LNCaP clone FGC (cell line): ENCODE measurements at regions not wholly inside any gene's neighbourhood (a gene's known extent, or its start where the extent isn't known, plus 50 kb on each side); places are given as distances from the start of the nearest gene placed in this dataset.
A peak's percentile ranks its signal among the peaks of the same experiment; 100 is the strongest.

Experiments
- DNase-seq: peaks from one replicate; pipeline ENCODE4 v3.0.0-alpha.2; 2011; ENCODE audit warnings: low read depth
- H3K4me3 ChIP-seq: 2 replicates; pipeline ENCODE4 v1.5.1; 2011; ENCODE audit warnings: mild to moderate bottlenecking, low read depth, low read length, control low read depth
- TF ChIP-seq, protein P1 (sequence below): IDR thresholded peaks from 2 replicates; pipeline ENCODE4 v1.5.1; 2012; ENCODE audit warnings: mild to moderate bottlenecking; ENCODE audit not compliant: control insufficient read depth, insufficient read depth; ENCODE audit errors: extremely low read depth

DNA sequence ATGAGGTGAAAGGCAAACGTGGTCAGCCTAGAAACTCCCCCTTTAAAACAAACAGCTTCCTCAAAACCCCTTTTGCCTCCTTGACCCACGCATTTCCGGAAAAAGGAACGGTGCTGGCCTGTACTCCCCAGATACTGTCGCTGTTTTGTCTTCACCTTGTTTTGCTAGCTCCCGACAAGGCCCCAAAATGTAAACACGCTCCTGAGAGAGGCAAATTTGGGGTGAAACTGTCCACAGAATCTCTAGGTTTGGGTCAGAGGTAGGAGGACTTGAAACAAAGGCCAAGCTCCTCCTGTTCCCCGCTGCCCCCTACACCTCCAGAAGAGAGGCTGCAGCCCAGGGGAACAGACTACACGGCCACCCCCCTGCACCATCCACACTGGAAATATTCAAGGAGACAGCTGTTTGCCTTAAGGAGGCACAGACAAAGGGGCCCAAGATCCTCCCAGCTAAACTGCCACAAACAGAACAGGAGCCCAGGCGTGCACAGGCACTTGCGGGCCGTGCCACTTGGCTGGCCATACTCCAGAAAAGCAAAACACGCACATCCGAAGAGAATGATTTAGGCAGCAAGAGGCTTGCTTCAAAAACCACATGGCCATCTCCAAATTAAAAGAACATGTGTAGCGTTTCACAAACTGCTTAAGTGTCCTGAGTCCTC is 160.5 kb upstream of the GRK3 start:
- H3K4me3 ChIP-seq, result peak overlapping the region; percentile 73
- peak; percentile 10 for DNase-seq
- TF ChIP-seq, protein P1, sequence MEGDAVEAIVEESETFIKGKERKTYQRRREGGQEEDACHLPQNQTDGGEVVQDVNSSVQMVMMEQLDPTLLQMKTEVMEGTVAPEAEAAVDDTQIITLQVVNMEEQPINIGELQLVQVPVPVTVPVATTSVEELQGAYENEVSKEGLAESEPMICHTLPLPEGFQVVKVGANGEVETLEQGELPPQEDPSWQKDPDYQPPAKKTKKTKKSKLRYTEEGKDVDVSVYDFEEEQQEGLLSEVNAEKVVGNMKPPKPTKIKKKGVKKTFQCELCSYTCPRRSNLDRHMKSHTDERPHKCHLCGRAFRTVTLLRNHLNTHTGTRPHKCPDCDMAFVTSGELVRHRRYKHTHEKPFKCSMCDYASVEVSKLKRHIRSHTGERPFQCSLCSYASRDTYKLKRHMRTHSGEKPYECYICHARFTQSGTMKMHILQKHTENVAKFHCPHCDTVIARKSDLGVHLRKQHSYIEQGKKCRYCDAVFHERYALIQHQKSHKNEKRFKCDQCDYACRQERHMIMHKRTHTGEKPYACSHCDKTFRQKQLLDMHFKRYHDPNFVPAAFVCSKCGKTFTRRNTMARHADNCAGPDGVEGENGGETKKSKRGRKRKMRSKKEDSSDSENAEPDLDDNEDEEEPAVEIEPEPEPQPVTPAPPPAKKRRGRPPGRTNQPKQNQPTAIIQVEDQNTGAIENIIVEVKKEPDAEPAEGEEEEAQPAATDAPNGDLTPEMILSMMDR, result no peak

DNA sequence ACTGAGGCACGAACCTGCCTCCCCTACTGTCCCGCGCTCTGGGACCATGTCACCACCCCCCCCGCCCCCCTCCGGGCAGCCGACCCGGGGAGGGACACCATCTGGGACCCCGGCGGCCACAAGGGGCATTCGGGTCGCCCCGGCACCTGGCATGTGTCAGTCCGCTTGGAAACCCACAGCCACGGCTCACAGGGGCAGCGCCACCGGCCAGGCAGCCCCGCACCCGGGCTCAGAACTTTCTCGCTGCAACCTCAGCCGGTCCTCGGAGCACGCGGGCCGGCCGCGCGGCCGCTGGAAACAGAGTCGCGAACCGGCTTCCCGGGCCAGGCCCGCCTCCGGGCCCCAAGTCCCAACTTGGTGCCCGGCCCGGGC is 159.9 kb upstream of the GRK3 start:
- H3K4me3 ChIP-seq, result peak overlapping the region; percentile 73
- no peak for DNase-seq
- TF ChIP-seq, protein P1, result no peak

DNA sequence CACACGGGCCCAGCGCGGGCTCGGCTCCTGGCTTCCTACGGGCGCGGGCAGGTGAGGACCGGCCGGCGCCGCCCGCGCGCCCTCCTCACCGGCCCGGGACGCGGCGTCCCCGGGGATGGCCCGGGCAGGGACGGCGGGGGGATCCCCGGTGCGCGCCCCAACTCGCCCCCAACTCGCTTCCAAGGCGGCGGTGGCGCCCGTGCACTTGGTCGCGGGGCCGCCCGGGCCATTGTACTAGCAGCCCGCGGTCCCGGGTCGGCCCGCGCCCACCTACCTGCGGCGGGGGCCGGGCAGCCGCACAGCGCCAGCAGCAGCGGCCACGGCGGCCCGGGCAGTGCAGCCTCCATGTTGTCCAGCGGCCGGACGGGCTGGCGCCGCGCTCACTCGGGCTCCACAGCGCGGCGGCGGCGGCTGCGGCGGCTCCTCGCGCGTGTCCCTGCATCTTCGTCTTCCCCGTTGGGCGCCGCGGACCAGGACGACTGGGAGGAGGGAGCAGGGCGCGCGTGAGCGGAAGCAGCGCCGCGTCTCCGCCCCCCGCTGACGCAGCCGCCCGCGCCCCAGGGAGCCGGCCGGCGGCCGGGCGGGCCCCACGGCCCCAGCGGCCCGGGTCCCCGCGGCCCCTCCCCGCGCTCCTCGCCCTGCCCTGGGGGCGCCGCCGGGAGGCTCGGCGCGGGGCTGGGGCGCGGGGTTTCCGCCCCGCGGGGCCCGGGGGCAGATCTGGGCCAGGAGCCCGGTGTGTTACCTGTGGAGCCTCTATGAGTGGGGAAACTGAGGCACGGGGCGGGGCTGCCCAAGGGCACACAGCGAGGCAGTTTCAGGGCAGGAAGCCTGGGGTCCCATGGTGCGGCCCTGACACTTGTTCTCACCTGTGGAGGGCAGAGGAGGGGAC is 159.3 kb upstream of the GRK3 start:
- DNase-seq, result no peak
- H3K4me3 ChIP-seq, result peak overlapping the region; percentile 73
- TF ChIP-seq, protein P1, result no peak

DNA sequence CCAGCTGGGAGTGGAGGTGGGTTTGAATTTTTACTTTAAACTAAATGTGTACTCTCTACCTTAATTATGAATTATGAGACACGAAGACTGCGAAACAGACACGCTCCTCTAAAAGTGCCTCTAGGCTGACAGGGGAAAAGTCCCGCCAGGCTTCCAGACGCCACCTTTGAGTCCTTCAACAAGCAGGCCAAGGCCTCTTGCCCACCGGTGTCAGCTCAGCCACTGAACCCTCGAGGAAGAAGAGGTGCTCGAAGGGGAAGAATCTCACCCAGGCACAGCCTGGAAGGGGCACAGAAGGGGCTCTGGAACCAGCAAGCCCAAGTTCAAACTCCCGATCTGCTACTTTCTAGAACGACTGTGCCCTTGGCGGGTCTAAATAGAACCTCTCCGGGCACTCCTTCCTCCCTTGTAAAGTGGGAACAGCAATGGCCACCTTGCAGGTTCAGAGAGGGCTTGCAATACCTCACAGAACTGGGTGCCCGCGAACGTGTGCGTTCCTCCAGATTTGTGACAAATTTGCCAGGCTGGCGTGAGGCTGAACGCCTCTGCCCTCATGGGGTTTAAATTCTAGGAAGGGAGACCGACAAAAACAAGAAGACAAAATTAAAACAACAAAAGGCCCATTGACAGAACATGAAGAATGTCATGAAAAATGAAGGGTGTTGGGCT is 158.5 kb upstream of the GRK3 start:
- DNase-seq, result no peak
- TF ChIP-seq, protein P1, result no peak
- peak overlapping the region; percentile 73 for H3K4me3 ChIP-seq

DNA sequence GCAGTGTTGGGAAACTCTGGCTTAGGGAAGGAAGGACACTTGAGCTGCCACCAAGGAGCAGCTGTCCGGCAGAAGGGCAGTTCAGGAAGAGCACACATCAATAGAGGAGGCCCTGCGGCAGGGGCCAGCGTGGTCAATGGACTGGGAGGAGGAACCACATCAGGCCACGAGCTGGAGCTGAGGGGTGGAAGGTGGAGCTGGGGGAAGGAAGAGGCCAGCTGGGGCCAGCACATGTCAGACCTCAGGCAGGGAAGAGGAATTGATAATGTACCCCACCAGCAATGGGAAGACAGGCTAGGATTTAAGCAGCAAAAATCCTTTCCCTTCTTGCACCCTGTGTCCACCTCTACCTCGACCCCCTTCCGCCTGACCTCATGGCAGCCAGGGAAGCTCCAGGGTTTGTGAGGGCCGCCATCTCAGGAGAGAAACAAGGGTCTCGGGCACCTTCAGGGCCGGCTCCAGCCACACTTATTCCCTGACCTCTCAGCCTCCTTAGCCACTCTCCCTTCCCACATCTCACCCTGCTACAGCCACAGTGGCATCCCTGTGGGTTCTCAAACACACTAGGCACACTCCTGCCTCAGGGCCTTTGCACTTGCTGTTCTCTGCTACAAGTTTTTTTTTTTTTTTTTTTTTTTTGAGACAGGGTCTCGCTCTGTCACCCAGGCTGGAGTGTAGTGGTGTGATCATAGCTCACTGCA is 157.8 kb upstream of the GRK3 start:
- no peak overlapping the region for H3K4me3 ChIP-seq
- TF ChIP-seq, protein P1, result no peak
- DNase-seq, result no peak

DNA sequence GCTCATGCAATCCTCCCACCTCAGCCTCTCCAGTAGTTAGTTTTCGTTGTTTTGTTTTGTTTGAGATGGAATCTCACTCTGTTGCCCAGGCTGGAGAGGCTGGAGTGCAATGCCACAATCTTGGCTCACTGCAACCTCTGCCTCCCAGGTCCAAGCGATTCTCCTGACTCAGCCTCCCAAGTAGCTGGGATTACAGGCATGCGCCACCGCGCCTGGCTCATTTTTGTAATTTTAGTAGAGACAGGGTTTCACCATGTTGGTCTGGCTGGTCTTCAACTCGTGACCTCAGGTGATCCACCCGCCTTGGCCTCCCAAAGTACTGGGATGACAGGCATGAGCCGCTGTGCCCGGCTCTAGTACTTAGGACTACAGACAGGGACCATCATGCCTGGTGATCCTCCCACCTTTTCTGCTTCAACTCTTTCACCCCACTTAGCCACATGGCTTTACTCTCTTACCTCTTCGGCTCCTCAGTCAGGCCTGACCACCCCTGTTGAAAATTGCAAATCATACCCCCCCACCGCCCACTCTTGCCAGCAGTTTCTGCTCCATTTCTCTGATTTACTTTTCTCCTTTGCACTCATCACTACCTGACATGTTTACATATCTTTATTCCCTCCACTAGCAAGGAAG is 157.1 kb upstream of the GRK3 start:
- H3K4me3 ChIP-seq, result no peak overlapping the region
- TF ChIP-seq, protein P1, result no peak
- DNase-seq, result no peak
